Large intestine (tissue), 3 donors: ENCODE measurements at regions not wholly inside any gene's neighbourhood (a gene's known extent, or its start where the extent isn't known, plus 50 kb on each side); places are given as distances from the start of the nearest gene placed in this dataset.

Experiments
- DNase-seq, 2 donors: peaks; one replicate each; pipeline versions ENCODE4 v3.0.0 to v3.0.0-alpha.2; 2013
- H3K27ac ChIP-seq: one replicate; pipeline ENCODE4 v1.5.1; 2013; ENCODE audit warnings: low read length
- H3K27me3 ChIP-seq: 2 replicates; pipeline ENCODE4 v1.6.1; 2013; ENCODE audit warnings: low read length; ENCODE audit not compliant: control insufficient read depth, insufficient read depth
- H3K36me3 ChIP-seq: 2 replicates; pipeline ENCODE4 v1.6.1; 2013; ENCODE audit warnings: low read length; ENCODE audit not compliant: control insufficient read depth, insufficient read depth
- H3K4me1 ChIP-seq: one replicate; pipeline ENCODE4 v1.6.1; 2013; ENCODE audit warnings: low read length; ENCODE audit not compliant: control insufficient read depth, insufficient read depth
- H3K4me3 ChIP-seq: one replicate; pipeline ENCODE4 v1.5.1; 2013; ENCODE audit warnings: low read length
- H3K9me3 ChIP-seq: one replicate; pipeline ENCODE4 v1.6.1; 2013; ENCODE audit warnings: mild to moderate bottlenecking, low read depth, low read length, moderate library complexity; ENCODE audit not compliant: control insufficient read depth
- WGBS: methylation state at CpG from one replicate; pipeline ENCODE4 v1.1.5; 2013; ENCODE audit warnings: low lambda C conversion rate; ENCODE audit not compliant: insufficient coverage; 5-methylcytosine and 5-hydroxymethylcytosine counted together

GRCh38 chr9:103458826-103459225, 463.7 kb downstream of the CYLC2 start:
- H3K4me1 ChIP-seq, result no peaks in the 10 kb centered on the region
- peaks cover 3% of the 10 kb centered on the region for H3K9me3 ChIP-seq
- H3K4me3 ChIP-seq, result no peak overlapping the region
- 80% methylated on average over 2 of the region's 2 CpGs for WGBS
- DNase-seq, result no peak
- H3K27ac ChIP-seq, result no peak overlapping the region
- H3K36me3 ChIP-seq, result no peaks in the 10 kb centered on the region
- no peaks in the 10 kb centered on the region for H3K27me3 ChIP-seq

- H3K27ac ChIP-seq, result no peak overlapping the region
- no peaks in the 10 kb centered on the region for H3K4me1 ChIP-seq
- DNase-seq, result no peak
- H3K4me3 ChIP-seq, result no peak overlapping the region
- no peaks in the 10 kb centered on the region for H3K9me3 ChIP-seq
- H3K36me3 ChIP-seq, result no peaks in the 10 kb centered on the region
- no peaks in the 10 kb centered on the region for H3K27me3 ChIP-seq
- WGBS, result no CpG with 5 or more reads among the region's 5 CpGs
Observed at GRCh38 chr9:103471241-103471640, 476.1 kb downstream of the CYLC2 start.

- 80% methylated on average over 1 of the region's 1 CpG for WGBS
- no peaks in the 10 kb centered on the region for H3K4me1 ChIP-seq
- no peak overlapping the region for H3K4me3 ChIP-seq
- no peaks in the 10 kb centered on the region for H3K9me3 ChIP-seq
- no peak overlapping the region for H3K27ac ChIP-seq
- H3K36me3 ChIP-seq, result no peaks in the 10 kb centered on the region
- DNase-seq, result no peak
- no peaks in the 10 kb centered on the region for H3K27me3 ChIP-seq
Observed at GRCh38 chr9:103474156-103474555, 479.0 kb downstream of the CYLC2 start.

GRCh38 chr9:103483471-103484096, 488.5 kb downstream of the CYLC2 start:
- no peak for DNase-seq
- Histone ChIP-seq H3K4me3 (no peak overlapping the region), H3K9me3 (peaks cover 6% of the 10 kb centered on the region), H3K4me1 (no peaks in the 10 kb centered on the region), H3K27me3 (no peaks in the 10 kb centered on the region), H3K27ac (no peak overlapping the region), H3K36me3 (no peaks in the 10 kb centered on the region)
- WGBS, result no CpG with 5 or more reads among the region's 29 CpGs

- DNase-seq, result no peak
- Histone ChIP-seq H3K27me3 (no peaks in the 10 kb centered on the region), H3K4me1 (no peaks in the 10 kb centered on the region), H3K4me3 (no peak overlapping the region), H3K36me3 (no peaks in the 10 kb centered on the region), H3K9me3 (peaks cover 6% of the 10 kb centered on the region), H3K27ac (no peak overlapping the region)
- WGBS, result no CpG with 5 or more reads among the region's 3 CpGs
Observed at GRCh38 chr9:103485138-103485537, 490.0 kb downstream of the CYLC2 start.

- H3K36me3 ChIP-seq, result no peaks in the 10 kb centered on the region
- no peak overlapping the region for H3K4me3 ChIP-seq
- no peak overlapping the region for H3K27ac ChIP-seq
- 90% methylated on average over 2 of the region's 9 CpGs for WGBS
- H3K4me1 ChIP-seq, result no peaks in the 10 kb centered on the region
- no peak for DNase-seq
- no peaks in the 10 kb centered on the region for H3K27me3 ChIP-seq
- no peaks in the 10 kb centered on the region for H3K9me3 ChIP-seq
Observed at GRCh38 chr9:103514767-103515166, 519.6 kb downstream of the CYLC2 start.

GRCh38 chr9:103522409-103522808, 527.3 kb downstream of the CYLC2 start:
- Histone ChIP-seq H3K9me3 (no peaks in the 10 kb centered on the region), H3K4me1 (no peaks in the 10 kb centered on the region), H3K4me3 (no peak overlapping the region), H3K27ac (no peak overlapping the region), H3K36me3 (no peaks in the 10 kb centered on the region), H3K27me3 (no peaks in the 10 kb centered on the region)
- DNase-seq, result no peak
- 100% methylated on average over 2 of the region's 3 CpGs for WGBS

GRCh38 chr9:103530934-103531333, 535.8 kb downstream of the CYLC2 start:
- H3K4me1 ChIP-seq, result no peaks in the 10 kb centered on the region
- peaks cover 4% of the 10 kb centered on the region for H3K9me3 ChIP-seq
- H3K4me3 ChIP-seq, result no peak overlapping the region
- 83% methylated on average over 1 of the region's 1 CpG for WGBS
- no peaks in the 10 kb centered on the region for H3K36me3 ChIP-seq
- no peak overlapping the region for H3K27ac ChIP-seq
- no peak for DNase-seq
- no peaks in the 10 kb centered on the region for H3K27me3 ChIP-seq

- Histone ChIP-seq H3K4me3 (no peak overlapping the region), H3K27ac (no peak overlapping the region), H3K36me3 (no peaks in the 10 kb centered on the region), H3K9me3 (peaks cover 4% of the 10 kb centered on the region), H3K4me1 (no peaks in the 10 kb centered on the region), H3K27me3 (no peaks in the 10 kb centered on the region)
- WGBS, result 100% methylated on average over 1 of the region's 5 CpGs
- DNase-seq, result no peak
Observed at GRCh38 chr9:103533318-103533717, 538.2 kb downstream of the CYLC2 start.

- Histone ChIP-seq H3K4me3 (no peak overlapping the region), H3K4me1 (no peaks in the 10 kb centered on the region), H3K27me3 (no peaks in the 10 kb centered on the region), H3K36me3 (no peaks in the 10 kb centered on the region), H3K27ac (no peak overlapping the region), H3K9me3 (no peaks in the 10 kb centered on the region)
- no peak for DNase-seq
Observed at GRCh38 chr9:103537426-103537825, 542.3 kb downstream of the CYLC2 start.

GRCh38 chr9:103545260-103545659, 548.8 kb upstream of the SMC2 start:
- no peak for DNase-seq
- H3K27me3 ChIP-seq, result no peaks in the 10 kb centered on the region
- no peaks in the 10 kb centered on the region for H3K4me1 ChIP-seq
- H3K36me3 ChIP-seq, result no peaks in the 10 kb centered on the region
- no peak overlapping the region for H3K27ac ChIP-seq
- H3K4me3 ChIP-seq, result no peak overlapping the region
- no CpG with 5 or more reads among the region's 2 CpGs for WGBS
- H3K9me3 ChIP-seq, result peaks cover 3% of the 10 kb centered on the region
